ENCODE measurements at regions not wholly inside any gene's neighbourhood (a gene's known extent, or its start where the extent isn't known, plus 50 kb on each side); places are given as distances from the start of the nearest gene placed in this dataset.

DNA sequence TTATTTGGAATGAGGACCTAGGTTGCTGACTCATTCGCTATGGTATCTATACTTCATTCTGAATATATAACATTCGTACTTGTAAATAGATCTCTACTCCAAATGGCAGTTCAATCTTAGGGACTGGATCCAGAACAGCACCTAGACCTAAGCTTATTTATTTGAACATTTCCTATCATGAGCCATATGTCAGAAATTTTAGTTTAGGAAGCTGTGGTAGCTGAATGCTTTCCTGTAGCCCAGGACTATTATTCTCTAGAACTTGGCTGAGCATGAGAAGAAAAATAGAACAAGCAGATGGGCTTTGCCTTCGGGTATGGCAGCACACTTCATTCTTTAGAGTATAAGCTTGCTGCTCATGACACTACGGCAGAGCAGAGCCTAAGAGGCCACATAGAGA lies 1114.4 kb upstream of the B3GALT2 start:
- Histone ChIP-seq H3K9me3 (replicated peaks; ENCODE audit: control insufficient read depth, insufficient read depth, low read depth, low read length) (no peaks in the 10 kb centered on the region), H3K9ac (ENCODE audit: insufficient read depth in 1 of 2, low read depth in 2 of 2, low read length in 2 of 2) (no peak overlapping the region), H3K27me3 (ENCODE audit: control insufficient read depth in 2 of 2, insufficient read depth in 2 of 2, low read length in 2 of 2) (no peaks in the 10 kb centered on the region), H3K4me3 (no peak overlapping the region), H4K20me1 (replicated peaks; ENCODE audit: control insufficient read depth, insufficient read depth, low read length) (no peaks in the 10 kb centered on the region), H3K79me2 (ENCODE audit: control insufficient read depth, insufficient read depth, low read length) (no peaks in the 10 kb centered on the region), H3K9me1 (ENCODE audit: control insufficient read depth, insufficient read depth, low read length) (no peaks in the 10 kb centered on the region), H3K36me3 (ENCODE audit: control insufficient read depth, insufficient read depth, low read length) (no peaks in the 10 kb centered on the region), H3K4me2 (ENCODE audit: insufficient read depth, low read length) (no peak overlapping the region), H3K4me1 (replicated peaks in 1 of 2; ENCODE audit: control insufficient read depth in 2 of 2, insufficient read depth in 2 of 2, low read length in 2 of 2) (no peaks in the 10 kb centered on the region), H2AFZ (ENCODE audit: low read depth, low read length) (no peak overlapping the region), H3K27ac (ENCODE audit: extremely low read depth, low read depth, low read length) (no peak overlapping the region)
- BruUV-seq (replicated peaks): no TSS peak
- intact Hi-C loops (cut with micrococcal nuclease) (no loop called here), in situ Hi-C loops (cut with MboI) (no loop called here)
- ChIA-PET POLR2A (no interaction called here), CTCF (ENCODE audit: low intra/inter-chr PET ratio) (no interaction called here)
- ATAC-seq: no peak
- TF ChIP-seq MED1 (CRISPR knock-in tag; IDR thresholded peaks at IDR 0.05; ENCODE audit: borderline replicate concordance) (no peak), KHSRP (IDR thresholded peaks at IDR 0.05) (no peak)
- DNase-seq (ENCODE audit: extremely low read depth in 1 of 4, low spot score in 3 of 4): no peak
- WGBS (ENCODE audit: insufficient coverage, low coverage, missing lambda C conversion rate): 16% methylated on average over 4 of the region's 4 CpGs
- no peak for FAIRE-seq

DNA sequence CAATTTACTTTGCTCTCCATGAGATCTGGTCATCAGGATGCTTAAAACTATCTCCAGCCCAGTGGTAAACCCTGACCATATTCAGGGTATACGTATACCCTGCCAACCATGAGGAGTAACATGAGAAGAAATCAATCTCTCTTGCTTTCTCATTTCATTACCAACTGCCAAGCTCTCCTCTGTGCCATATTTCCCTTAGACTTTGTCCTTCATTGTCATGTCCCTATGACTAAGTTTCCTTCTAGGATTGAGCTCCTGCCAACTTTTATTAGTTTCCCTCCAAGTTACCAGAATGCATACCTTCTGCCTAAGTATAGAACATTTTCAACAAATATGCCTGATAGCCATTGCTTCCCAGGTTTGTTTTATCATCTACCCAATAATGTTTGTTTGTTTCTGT lies 1113.9 kb upstream of the B3GALT2 start:
- H3K4me3 ChIP-seq: no peak overlapping the region
- BruUV-seq (replicated peaks): no TSS peak
- intact Hi-C loops (cut with micrococcal nuclease): no loop called here
- no peaks in the 10 kb centered on the region for H3K36me3 ChIP-seq (ENCODE audit: control insufficient read depth, insufficient read depth, low read length)
- FAIRE-seq (no peak), DNase-seq (ENCODE audit: extremely low read depth in 1 of 4, low spot score in 3 of 4) (no peak), ATAC-seq (no peak)
- H3K27me3 ChIP-seq (ENCODE audit: control insufficient read depth in 2 of 2, insufficient read depth in 2 of 2, low read length in 2 of 2): no peaks in the 10 kb centered on the region
- no peaks in the 10 kb centered on the region for H3K9me3 ChIP-seq (replicated peaks; ENCODE audit: control insufficient read depth, insufficient read depth, low read depth, low read length)
- H2AFZ ChIP-seq (ENCODE audit: low read depth, low read length): no peak overlapping the region
- H3K27ac ChIP-seq (ENCODE audit: extremely low read depth, low read depth, low read length): no peak overlapping the region
- H3K9me1 ChIP-seq (ENCODE audit: control insufficient read depth, insufficient read depth, low read length): no peaks in the 10 kb centered on the region
- H3K4me2 ChIP-seq (ENCODE audit: insufficient read depth, low read length): no peak overlapping the region
- no peaks in the 10 kb centered on the region for H3K4me1 ChIP-seq (replicated peaks in 1 of 2; ENCODE audit: control insufficient read depth in 2 of 2, insufficient read depth in 2 of 2, low read length in 2 of 2)
- no peaks in the 10 kb centered on the region for H3K79me2 ChIP-seq (ENCODE audit: control insufficient read depth, insufficient read depth, low read length)
- ChIA-PET CTCF (ENCODE audit: low intra/inter-chr PET ratio) (no interaction called here), POLR2A (no interaction called here)
- in situ Hi-C loops (cut with MboI): no loop called here
- 0% methylated on average over 1 of the region's 1 CpG for WGBS (ENCODE audit: insufficient coverage, low coverage, missing lambda C conversion rate)
- TF ChIP-seq SOX6 (IDR thresholded peaks at IDR 0.05) (no peak), SREBF2 (CRISPR knock-in tag; IDR thresholded peaks at IDR 0.05) (no peak), ZNF124 (CRISPR knock-in tag; IDR thresholded peaks at IDR 0.05) (no peak), RBFOX2 (IDR thresholded peaks at IDR 0.05; ENCODE audit: low read depth, low read length) (no peak), ZNF644 (tag; IDR thresholded peaks at IDR 0.05; ENCODE audit: low read depth) (no peak)
- no peaks in the 10 kb centered on the region for H4K20me1 ChIP-seq (replicated peaks; ENCODE audit: control insufficient read depth, insufficient read depth, low read length)
- no peak overlapping the region for H3K9ac ChIP-seq (ENCODE audit: insufficient read depth in 1 of 2, low read depth in 2 of 2, low read length in 2 of 2)

All from K562 (cell line).